ENCODE measurements at regions not wholly inside any gene's neighbourhood (a gene's known extent, or its start where the extent isn't known, plus 50 kb on each side); places are given as distances from the start of the nearest gene placed in this dataset.

- peaks cover 0 to 89% of the 10 kb centered on the region in 2 donors for H3K9me3 ChIP-seq (replicated peaks in 1 of 2; ENCODE audit: control insufficient read depth in 2 of 2, insufficient read depth in 1 of 2, low read depth in 1 of 2, low read length in 2 of 2)
- H3K9ac ChIP-seq (ENCODE audit: low read depth, low read length, poor library complexity): peak overlapping the region; percentile 12
- no CpG with 5 or more reads among the region's 23 CpGs for WGBS, 2 donors (ENCODE audit: extremely low coverage in 2 of 2, insufficient read length in 2 of 2, insufficient replicate concordance in 1 of 2)
- no peaks in the 10 kb centered on the region for H3K36me3 ChIP-seq (replicated peaks in 1 of 2; ENCODE audit: control insufficient read depth in 2 of 2, insufficient read depth in 2 of 2, low read length in 2 of 2)
- no peak overlapping the region for H2BK5ac ChIP-seq (ENCODE audit: low read length)
- DNase-seq (ENCODE audit: low spot score): no peak
- H4K91ac ChIP-seq (ENCODE audit: low read depth, low read length, poor library complexity): no peak overlapping the region
- no peak overlapping the region for H3K4ac ChIP-seq (ENCODE audit: low read length)
- no peaks in the 10 kb centered on the region for H3K4me1 ChIP-seq (ENCODE audit: control insufficient read depth in 2 of 2, insufficient read depth in 1 of 2, low read depth in 1 of 2, low read length in 2 of 2)
- H2BK12ac ChIP-seq (ENCODE audit: low read length): no peak overlapping the region
- no peak overlapping the region for H3K18ac ChIP-seq (ENCODE audit: low read length)
- no peak overlapping the region for H3K27ac ChIP-seq (replicated peaks; ENCODE audit: low read length)
- no peak overlapping the region for H3K14ac ChIP-seq (ENCODE audit: low read length)
- no peak overlapping the region for H3K4me2 ChIP-seq (ENCODE audit: insufficient read depth, low read length, poor library complexity, severe bottlenecking)
- H2AK5ac ChIP-seq (ENCODE audit: low read depth, low read length): no peak overlapping the region
- peak overlapping the region in 1 of 2 donors; percentile 37 for H3K4me3 ChIP-seq (ENCODE audit: low read length in 2 of 2)
- no peak overlapping the region for H2BK15ac ChIP-seq (ENCODE audit: low read length)
- H3K79me1 ChIP-seq (ENCODE audit: low read depth, low read length): no peaks in the 10 kb centered on the region
- peaks cover 0 to 2% (median 0%) of the 10 kb centered on the region in 3 experiments for H3K27me3 ChIP-seq (ENCODE audit: control insufficient read depth in 3 of 3, insufficient read depth in 3 of 3, low read depth in 1 of 3, low read length in 3 of 3)
- no peak overlapping the region for H3K23ac ChIP-seq (ENCODE audit: low read depth, low read length, poor library complexity)
- H2AFZ ChIP-seq (ENCODE audit: low read length): no peak overlapping the region
- no peak overlapping the region for H2BK120ac ChIP-seq (ENCODE audit: low read depth, low read length)
- H4K8ac ChIP-seq (ENCODE audit: low read depth, low read length): no peak overlapping the region
Observed at GRCh38 chr22:47391169-47392053, 629.0 kb downstream of the TBC1D22A start.

- H3K14ac ChIP-seq (ENCODE audit: low read length): no peak overlapping the region
Observed at GRCh38 chr22:47390026-47390970, 627.8 kb downstream of the TBC1D22A start.

GRCh38 chr22:47389201-47389600, 626.8 kb downstream of the TBC1D22A start:
- H3K4me2 ChIP-seq (ENCODE audit: insufficient read depth, low read length, poor library complexity, severe bottlenecking): no peak overlapping the region
- no peak overlapping the region for H3K9ac ChIP-seq (ENCODE audit: low read depth, low read length, poor library complexity)
- no peak overlapping the region for H4K8ac ChIP-seq (ENCODE audit: low read depth, low read length)
- no peaks in the 10 kb centered on the region for H3K36me3 ChIP-seq (replicated peaks in 1 of 2; ENCODE audit: control insufficient read depth in 2 of 2, insufficient read depth in 2 of 2, low read length in 2 of 2)
- no peak overlapping the region for H3K4me3 ChIP-seq (ENCODE audit: low read length in 2 of 2)
- H3K23ac ChIP-seq (ENCODE audit: low read depth, low read length, poor library complexity): no peak overlapping the region
- no peak overlapping the region for H2AFZ ChIP-seq (ENCODE audit: low read length)
- no peaks in the 10 kb centered on the region for H3K4me1 ChIP-seq (ENCODE audit: control insufficient read depth in 2 of 2, insufficient read depth in 1 of 2, low read depth in 1 of 2, low read length in 2 of 2)
- no peak overlapping the region for H2BK12ac ChIP-seq (ENCODE audit: low read length)
- peaks cover 0 to 2% (median 0%) of the 10 kb centered on the region in 3 experiments for H3K27me3 ChIP-seq (ENCODE audit: control insufficient read depth in 3 of 3, insufficient read depth in 3 of 3, low read depth in 1 of 3, low read length in 3 of 3)
- H4K91ac ChIP-seq (ENCODE audit: low read depth, low read length, poor library complexity): no peak overlapping the region
- no peak for DNase-seq (ENCODE audit: low spot score)
- H2BK15ac ChIP-seq (ENCODE audit: low read length): no peak overlapping the region
- H2BK120ac ChIP-seq (ENCODE audit: low read depth, low read length): no peak overlapping the region
- H3K79me1 ChIP-seq (ENCODE audit: low read depth, low read length): no peaks in the 10 kb centered on the region
- no peak overlapping the region for H3K4ac ChIP-seq (ENCODE audit: low read length)
- no peak overlapping the region for H2AK5ac ChIP-seq (ENCODE audit: low read depth, low read length)
- H3K14ac ChIP-seq (ENCODE audit: low read length): no peak overlapping the region
- no peak overlapping the region for H3K18ac ChIP-seq (ENCODE audit: low read length)
- no peak overlapping the region for H3K27ac ChIP-seq (replicated peaks; ENCODE audit: low read length)
- no peak overlapping the region for H2BK5ac ChIP-seq (ENCODE audit: low read length)
- peaks cover 0 to 82% of the 10 kb centered on the region in 2 donors for H3K9me3 ChIP-seq (replicated peaks in 1 of 2; ENCODE audit: control insufficient read depth in 2 of 2, insufficient read depth in 1 of 2, low read depth in 1 of 2, low read length in 2 of 2)
- no CpG with 5 or more reads among the region's 11 CpGs for WGBS, 2 donors (ENCODE audit: extremely low coverage in 2 of 2, insufficient read length in 2 of 2, insufficient replicate concordance in 1 of 2)

More at GRCh38 chr22:47390026-47390970, 627.8 kb downstream of the TBC1D22A start:
- Histone ChIP-seq H4K8ac (ENCODE audit: low read depth, low read length) (no peak overlapping the region), H2AFZ (ENCODE audit: low read length) (no peak overlapping the region), H3K4ac (ENCODE audit: low read length) (no peak overlapping the region), H3K36me3 (replicated peaks in 1 of 2; ENCODE audit: control insufficient read depth in 2 of 2, insufficient read depth in 2 of 2, low read length in 2 of 2) (no peaks in the 10 kb centered on the region), H3K4me1 (ENCODE audit: control insufficient read depth in 2 of 2, insufficient read depth in 1 of 2, low read depth in 1 of 2, low read length in 2 of 2) (no peaks in the 10 kb centered on the region), H3K27me3 (ENCODE audit: control insufficient read depth in 3 of 3, insufficient read depth in 3 of 3, low read depth in 1 of 3, low read length in 3 of 3) (peaks cover 0 to 2% (median 0%) of the 10 kb centered on the region in 3 experiments), H3K18ac (ENCODE audit: low read length) (no peak overlapping the region), H2BK5ac (ENCODE audit: low read length) (no peak overlapping the region), H2BK15ac (ENCODE audit: low read length) (no peak overlapping the region), H3K4me2 (ENCODE audit: insufficient read depth, low read length, poor library complexity, severe bottlenecking) (no peak overlapping the region), H3K9me3 (replicated peaks in 1 of 2; ENCODE audit: control insufficient read depth in 2 of 2, insufficient read depth in 1 of 2, low read depth in 1 of 2, low read length in 2 of 2) (peaks cover 0 to 84% of the 10 kb centered on the region in 2 donors), H2AK5ac (ENCODE audit: low read depth, low read length) (no peak overlapping the region), H2BK12ac (ENCODE audit: low read length) (no peak overlapping the region), H3K9ac (ENCODE audit: low read depth, low read length, poor library complexity) (no peak overlapping the region), H3K27ac (replicated peaks; ENCODE audit: low read length) (no peak overlapping the region), H3K79me1 (ENCODE audit: low read depth, low read length) (no peaks in the 10 kb centered on the region), H3K4me3 (ENCODE audit: low read length in 2 of 2) (peak overlapping the region in 1 of 2 donors; percentile 48), H2BK120ac (ENCODE audit: low read depth, low read length) (no peak overlapping the region), H3K23ac (ENCODE audit: low read depth, low read length, poor library complexity) (no peak overlapping the region), H4K91ac (ENCODE audit: low read depth, low read length, poor library complexity) (no peak overlapping the region)
- no CpG with 5 or more reads among the region's 44 CpGs for WGBS, 2 donors (ENCODE audit: extremely low coverage in 2 of 2, insufficient read length in 2 of 2, insufficient replicate concordance in 1 of 2)
- no peak for DNase-seq (ENCODE audit: low spot score)
